AG04449 (cell line): ENCODE measurements at regions not wholly inside any gene's neighbourhood (a gene's known extent, or its start where the extent isn't known, plus 50 kb on each side); places are given as distances from the start of the nearest gene placed in this dataset.

Experiments
- CTCF ChIA-PET: fragments of 350-600 bp; formaldehyde crosslinking; extraction: SDS; loops from one replicate; lab custom pipeline; 2021; ENCODE audit warnings: antibody characterized with exemption; lab: Yijun Ruan, JAX
- POLR2A ChIA-PET: fragments of 400-600, 350-600 bp; formaldehyde crosslinking; extraction: SDS; loops from one replicate; lab custom pipeline; 2020; ENCODE audit warnings: antibody characterized with exemption, inconsistent platforms; lab: Yijun Ruan, JAX
- DNase-seq: peaks from one replicate; pipeline ENCODE4 v3.0.0-alpha.2; 2010; ENCODE audit warnings: low read depth, low spot score
- H3K4me3 ChIP-seq: 2 replicates; pipeline ENCODE4 v1.5.1; 2011; ENCODE audit warnings: low read depth, mild to moderate bottlenecking, control low read depth, low read length
- CTCF ChIP-seq: IDR thresholded peaks from one replicate; pipeline ENCODE4 v1.5.1; 2011; ENCODE audit warnings: mild to moderate bottlenecking, moderate library complexity, low read length, control low read depth, inconsistent platforms; ENCODE audit not compliant: insufficient read depth; ENCODE audit errors: missing control alignments

GRCh38 chr15:96764501-96764900 lies 434.0 kb downstream of the NR2F2 start:
- TF ChIP-seq CTCF, result no peak
- no peak for DNase-seq
- H3K4me3 ChIP-seq, result no peak overlapping the region
- POLR2A ChIA-PET, result no interaction called here
- CTCF ChIA-PET, result no interaction called here

GRCh38 chr15:96764946-96765345 lies 434.4 kb downstream of the NR2F2 start:
- no peak for DNase-seq
- CTCF ChIA-PET, result no interaction called here
- POLR2A ChIA-PET, result no interaction called here
- no peak for TF ChIP-seq CTCF
- H3K4me3 ChIP-seq, result no peak overlapping the region

GRCh38 chr15:96766366-96766765 lies 435.9 kb downstream of the NR2F2 start:
- DNase-seq, result no peak
- no peak for TF ChIP-seq CTCF
- H3K4me3 ChIP-seq, result no peak overlapping the region
- ChIA-PET CTCF (no interaction called here), POLR2A (no interaction called here)

- CTCF ChIA-PET, result no interaction called here
- TF ChIP-seq CTCF, result no peak
- no peak for DNase-seq
- POLR2A ChIA-PET, result no interaction called here
- no peak overlapping the region for H3K4me3 ChIP-seq
These were observed 437.4 kb downstream of the NR2F2 start for GRCh38 chr15:96767703-96768434.

- H3K4me3 ChIP-seq, result no peak overlapping the region
- POLR2A ChIA-PET, result no interaction called here
- no peak for TF ChIP-seq CTCF
- DNase-seq, result no peak
- CTCF ChIA-PET, result no interaction called here
These were observed 437.9 kb downstream of the NR2F2 start for GRCh38 chr15:96768435-96768789.

GRCh38 chr15:96771035-96771434 lies 440.5 kb downstream of the NR2F2 start:
- CTCF ChIA-PET, result no interaction called here
- no peak for TF ChIP-seq CTCF
- POLR2A ChIA-PET, result no interaction called here
- no peak for DNase-seq
- H3K4me3 ChIP-seq, result no peak overlapping the region
